ENCODE measurements at regions not wholly inside any gene's neighbourhood (a gene's known extent, or its start where the extent isn't known, plus 50 kb on each side); places are given as distances from the start of the nearest gene placed in this dataset.
A peak's percentile ranks its signal among the peaks of the same experiment; 100 is the strongest.
"Not testable (repeated sequence)": the region's sequence is repeated elsewhere in the genome, so short reads cannot be mapped to it uniquely, and the experiment has no call there.

- no peak for DNase-seq
Measured at GRCh38 chr3:74921676-74922075, 307.2 kb upstream of the CNTN3 start.

- no peak for DNase-seq
Measured at GRCh38 chr3:74920721-74921350, 306.4 kb upstream of the CNTN3 start.

GRCh38 chr3:74916696-74917095 lies 302.2 kb upstream of the CNTN3 start:
- DNase-seq: no peak

GRCh38 chr3:74906181-74906580 lies 291.7 kb upstream of the CNTN3 start:
- no peak for DNase-seq

- no peak for DNase-seq
Measured at GRCh38 chr3:74905478-74905877, 291.0 kb upstream of the CNTN3 start.

- DNase-seq: no peak
Measured at GRCh38 chr3:74904646-74905045, 290.2 kb upstream of the CNTN3 start.

GRCh38 chr3:74899796-74900516 lies 285.5 kb upstream of the CNTN3 start:
- not testable (repeated sequence) for DNase-seq

- DNase-seq: peak in 1 of 2 experiments; percentile 32
Measured at GRCh38 chr3:74897006-74897405, 282.5 kb upstream of the CNTN3 start.

GRCh38 chr3:74891312-74891711 lies 276.9 kb upstream of the CNTN3 start:
- no peak for DNase-seq

GRCh38 chr3:74883690-74884089 lies 269.2 kb upstream of the CNTN3 start:
- DNase-seq: peak in 1 of 2 experiments; percentile 49

GRCh38 chr3:74883222-74883621 lies 268.8 kb upstream of the CNTN3 start:
- DNase-seq: no peak

- no peak for DNase-seq
Measured at GRCh38 chr3:74880237-74880636, 265.8 kb upstream of the CNTN3 start.

GRCh38 chr3:74866357-74867030 lies 252.0 kb upstream of the CNTN3 start:
- DNase-seq: no peak

GRCh38 chr3:74862476-74862875 lies 248.0 kb upstream of the CNTN3 start:
- DNase-seq: no peak

GRCh38 chr3:74861211-74861610 lies 246.8 kb upstream of the CNTN3 start:
- DNase-seq: no peak

GRCh38 chr3:74858086-74858485 lies 243.6 kb upstream of the CNTN3 start:
- DNase-seq: no peak

GRCh38 chr3:74850381-74850780 lies 235.9 kb upstream of the CNTN3 start:
- no peak for DNase-seq

GRCh38 chr3:74847093-74847492 lies 232.6 kb upstream of the CNTN3 start:
- DNase-seq: no peak

GRCh38 chr3:74845081-74845480 lies 230.6 kb upstream of the CNTN3 start:
- no peak for DNase-seq

GRCh38 chr3:74844428-74844827 lies 230.0 kb upstream of the CNTN3 start:
- DNase-seq: no peak

- no peak for DNase-seq
Measured at GRCh38 chr3:74842649-74843048, 228.2 kb upstream of the CNTN3 start.

- DNase-seq: peak in 1 of 2 experiments; percentile 57
Measured at GRCh38 chr3:74842141-74842540, 227.7 kb upstream of the CNTN3 start.

GRCh38 chr3:74839566-74839965 lies 225.1 kb upstream of the CNTN3 start:
- peak; percentile 42 to 84 for DNase-seq

GRCh38 chr3:74832925-74833324 lies 218.5 kb upstream of the CNTN3 start:
- no peak for DNase-seq

All from NCI-H524 (cell line).